Astrocyte (in vitro differentiated cells and primary cell): ENCODE measurements at regions not wholly inside any gene's neighbourhood (a gene's known extent, or its start where the extent isn't known, plus 50 kb on each side); places are given as distances from the start of the nearest gene placed in this dataset.

Source experiments
- DNase-seq: peaks from one replicate; pipeline ENCODE4 v3.0.0-alpha.2; 2010; ENCODE audit warnings: low read depth
- FAIRE-seq: peaks from 2 replicates; lab custom pipeline; 2011; peaks lifted over from hg19 to GRCh38; lab: Jason Lieb, UNC
- H2AFZ ChIP-seq: 2 replicates; pipeline ENCODE4 v1.6.0; 2012; ENCODE audit warnings: low read depth, low read length, inconsistent platforms
- H3K27ac ChIP-seq: 2 replicates; pipeline ENCODE4 v1.5.1; 2011; ENCODE audit warnings: low read depth, low read length, inconsistent platforms
- H3K27me3 ChIP-seq: 2 replicates; pipeline ENCODE4 v1.6.0; 2011; ENCODE audit warnings: low read length, inconsistent platforms; ENCODE audit not compliant: insufficient read depth
- H3K36me3 ChIP-seq: 2 replicates; pipeline ENCODE4 v1.5.1; 2011; ENCODE audit warnings: low read length, inconsistent platforms; ENCODE audit not compliant: insufficient read depth
- H3K4me1 ChIP-seq: 2 replicates; pipeline ENCODE4 v1.5.1; 2011; ENCODE audit warnings: low read length, inconsistent platforms; ENCODE audit not compliant: insufficient read depth
- H3K4me2 ChIP-seq: 2 replicates; pipeline ENCODE4 v1.6.0; 2012; ENCODE audit warnings: low read length, inconsistent platforms
- H3K4me3 ChIP-seq: 2 replicates; pipeline ENCODE4 v1.5.1; 2011; ENCODE audit warnings: low read depth, mild to moderate bottlenecking, low read length, inconsistent platforms; ENCODE audit not compliant: insufficient read depth
- H3K79me2 ChIP-seq: 2 replicates; pipeline ENCODE4 v1.6.0; 2012; ENCODE audit warnings: mild to moderate bottlenecking, low read length, inconsistent platforms; ENCODE audit not compliant: insufficient read depth
- H3K9ac ChIP-seq: 2 replicates; pipeline ENCODE4 v1.6.0; 2012; ENCODE audit warnings: mild to moderate bottlenecking, low read length, inconsistent platforms
- H3K9me3 ChIP-seq: 2 replicates; pipeline ENCODE4 v1.5.1; 2012; ENCODE audit warnings: low read depth, mild to moderate bottlenecking, low read length, inconsistent platforms; ENCODE audit not compliant: insufficient read depth
- H4K20me1 ChIP-seq: 2 replicates; pipeline ENCODE4 v1.6.0; 2012; ENCODE audit warnings: low read length, inconsistent platforms; ENCODE audit not compliant: insufficient read depth
- H3K27ac Mint-ChIP-seq: one replicate; pipeline ENCODE4 v1.8.0; 2021; ENCODE audit warnings: mild to moderate bottlenecking, mixed read lengths; ENCODE audit not compliant: unreplicated experiment
- H3K27me3 Mint-ChIP-seq: one replicate; pipeline ENCODE4 v1.8.0; 2021; ENCODE audit warnings: low read depth, mixed read lengths; ENCODE audit not compliant: unreplicated experiment
- H3K36me3 Mint-ChIP-seq: one replicate; pipeline ENCODE4 v1.8.0; 2021; ENCODE audit warnings: low read depth, mixed read lengths; ENCODE audit not compliant: unreplicated experiment
- H3K4me1 Mint-ChIP-seq: one replicate; pipeline ENCODE4 v1.8.0; 2021; ENCODE audit warnings: low read depth, mixed read lengths; ENCODE audit not compliant: unreplicated experiment
- H3K4me3 Mint-ChIP-seq: one replicate; pipeline ENCODE4 v1.8.0; 2021; ENCODE audit warnings: mild to moderate bottlenecking, moderate library complexity, mixed read lengths; ENCODE audit not compliant: unreplicated experiment
- H3K9me3 Mint-ChIP-seq: one replicate; pipeline ENCODE4 v1.8.0; 2021; ENCODE audit warnings: mild to moderate bottlenecking, mixed read lengths; ENCODE audit not compliant: unreplicated experiment
- CTCF ChIP-seq: IDR thresholded peaks from 2 replicates; pipeline ENCODE4 v1.5.1; 2011; ENCODE audit warnings: low read depth, mild to moderate bottlenecking, inconsistent platforms, low read length, moderate library complexity; ENCODE audit not compliant: insufficient read depth
- EZH2 ChIP-seq: IDR thresholded peaks from 2 replicates; pipeline ENCODE4 v1.6.1; 2012; ENCODE audit warnings: mild to moderate bottlenecking, low read length, inconsistent platforms; ENCODE audit not compliant: insufficient read depth

- no peak overlapping the region for H3K4me2 ChIP-seq
- H3K9ac ChIP-seq, result no peak overlapping the region
- no peak for DNase-seq
- no peaks in the 10 kb centered on the region for H3K27me3 ChIP-seq
- Mint-ChIP-seq H3K27ac (no peak overlapping the region), H3K9me3 (no peaks in the 10 kb centered on the region), H3K27me3 (no peaks in the 10 kb centered on the region), H3K4me3 (no peak overlapping the region), H3K4me1 (no peaks in the 10 kb centered on the region), H3K36me3 (no peaks in the 10 kb centered on the region)
- H3K9me3 ChIP-seq, result no peaks in the 10 kb centered on the region
- H4K20me1 ChIP-seq, result no peaks in the 10 kb centered on the region
- no peaks in the 10 kb centered on the region for H3K79me2 ChIP-seq
- no peak overlapping the region for H3K27ac ChIP-seq
- no peak for FAIRE-seq
- no peaks in the 10 kb centered on the region for H3K36me3 ChIP-seq
- TF ChIP-seq CTCF, result no peak
- no peak for TF ChIP-seq EZH2
- no peak overlapping the region for H2AFZ ChIP-seq
- H3K4me3 ChIP-seq, result no peak overlapping the region
- H3K4me1 ChIP-seq, result no peaks in the 10 kb centered on the region
These were observed 664.9 kb downstream of the CDH8 start for GRCh38 chr16:61371388-61371787.

- Histone ChIP-seq H3K4me1 (no peaks in the 10 kb centered on the region), H3K9ac (no peak overlapping the region), H3K4me2 (no peak overlapping the region), H3K79me2 (no peaks in the 10 kb centered on the region), H3K27ac (no peak overlapping the region), H3K36me3 (no peaks in the 10 kb centered on the region), H3K9me3 (no peaks in the 10 kb centered on the region), H4K20me1 (no peaks in the 10 kb centered on the region), H2AFZ (no peak overlapping the region), H3K4me3 (no peak overlapping the region), H3K27me3 (no peaks in the 10 kb centered on the region)
- H3K36me3 Mint-ChIP-seq, result no peaks in the 10 kb centered on the region
- no peaks in the 10 kb centered on the region for H3K9me3 Mint-ChIP-seq
- no peak overlapping the region for H3K4me3 Mint-ChIP-seq
- H3K27me3 Mint-ChIP-seq, result no peaks in the 10 kb centered on the region
- DNase-seq (no peak), FAIRE-seq (no peak)
- no peak overlapping the region for H3K27ac Mint-ChIP-seq
- no peaks in the 10 kb centered on the region for H3K4me1 Mint-ChIP-seq
- no peak for TF ChIP-seq CTCF
- TF ChIP-seq EZH2, result no peak
These were observed 665.7 kb downstream of the CDH8 start for GRCh38 chr16:61370564-61370963.

- no peak overlapping the region for H3K4me3 Mint-ChIP-seq
- Histone ChIP-seq H3K27ac (no peak overlapping the region), H3K4me1 (no peaks in the 10 kb centered on the region), H3K4me3 (no peak overlapping the region), H3K27me3 (no peaks in the 10 kb centered on the region), H2AFZ (no peak overlapping the region), H3K9ac (no peak overlapping the region), H3K4me2 (no peak overlapping the region), H4K20me1 (no peaks in the 10 kb centered on the region), H3K36me3 (no peaks in the 10 kb centered on the region), H3K79me2 (no peaks in the 10 kb centered on the region), H3K9me3 (no peaks in the 10 kb centered on the region)
- TF ChIP-seq CTCF (no peak), EZH2 (no peak)
- no peaks in the 10 kb centered on the region for H3K36me3 Mint-ChIP-seq
- H3K9me3 Mint-ChIP-seq, result no peaks in the 10 kb centered on the region
- H3K27ac Mint-ChIP-seq, result no peak overlapping the region
- no peaks in the 10 kb centered on the region for H3K27me3 Mint-ChIP-seq
- no peak for FAIRE-seq
- H3K4me1 Mint-ChIP-seq, result peaks cover 1% of the 10 kb centered on the region
- no peak for DNase-seq
These were observed 670.2 kb downstream of the CDH8 start for GRCh38 chr16:61366006-61366405.
